T-helper 1 cell (primary cell): ENCODE measurements at regions not wholly inside any gene's neighbourhood (a gene's known extent, or its start where the extent isn't known, plus 50 kb on each side); places are given as distances from the start of the nearest gene placed in this dataset.
"Not testable (repeated sequence)": the region's sequence is repeated elsewhere in the genome, so short reads cannot be mapped to it uniquely, and the experiment has no call there.

Experiments used
- DNase-seq, 5 donors: peaks; one replicate each; pipeline ENCODE4 v3.0.0-alpha.2; 2012 to 2020

- DNase-seq: no peak
Observed at GRCh38 chr21:35275776-35276175, 226.7 kb upstream of the RUNX1 start.

- no peak for DNase-seq
Observed at GRCh38 chr21:35274923-35275322, 225.8 kb upstream of the RUNX1 start.

DNA sequence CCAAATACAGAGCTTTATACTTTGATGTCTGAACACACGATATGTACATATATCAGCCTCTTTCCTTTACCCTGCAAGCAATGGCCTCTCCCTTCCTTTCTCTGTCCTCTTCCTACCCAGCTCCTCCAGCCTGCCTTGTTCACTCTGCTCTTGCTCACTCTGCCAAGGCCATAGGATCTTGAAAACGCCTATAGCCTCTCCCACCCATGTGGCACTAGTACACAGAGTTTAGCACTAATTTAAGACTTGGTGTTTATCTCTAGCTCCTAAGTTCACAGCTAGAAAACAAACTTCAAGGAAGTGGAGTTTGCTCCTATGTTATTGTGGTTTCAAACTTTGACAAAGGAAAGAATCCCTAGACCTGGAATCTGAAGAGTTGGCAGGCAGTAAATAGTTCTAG, 225.0 kb upstream of the RUNX1 start:
- DNase-seq: no peak

DNA sequence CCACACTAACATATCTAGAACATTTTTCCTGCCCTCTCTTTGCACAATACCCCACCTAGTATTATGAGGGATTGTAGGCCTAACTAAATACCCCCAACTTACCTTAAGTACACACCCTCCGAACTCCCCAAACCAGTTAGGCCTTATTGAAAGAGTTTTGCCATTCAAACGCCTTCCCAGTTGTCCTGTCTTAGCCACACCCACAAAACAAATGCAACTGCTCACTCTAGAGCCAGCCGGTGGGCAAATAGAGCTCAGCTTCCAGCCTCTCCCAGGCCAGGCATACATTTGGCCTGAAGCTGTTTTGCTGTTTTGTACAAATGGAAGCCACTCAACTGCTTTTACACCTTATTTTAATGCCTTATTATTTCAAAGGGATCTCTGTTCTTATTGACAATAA, 224.2 kb upstream of the RUNX1 start:
- DNase-seq: no peak

DNA sequence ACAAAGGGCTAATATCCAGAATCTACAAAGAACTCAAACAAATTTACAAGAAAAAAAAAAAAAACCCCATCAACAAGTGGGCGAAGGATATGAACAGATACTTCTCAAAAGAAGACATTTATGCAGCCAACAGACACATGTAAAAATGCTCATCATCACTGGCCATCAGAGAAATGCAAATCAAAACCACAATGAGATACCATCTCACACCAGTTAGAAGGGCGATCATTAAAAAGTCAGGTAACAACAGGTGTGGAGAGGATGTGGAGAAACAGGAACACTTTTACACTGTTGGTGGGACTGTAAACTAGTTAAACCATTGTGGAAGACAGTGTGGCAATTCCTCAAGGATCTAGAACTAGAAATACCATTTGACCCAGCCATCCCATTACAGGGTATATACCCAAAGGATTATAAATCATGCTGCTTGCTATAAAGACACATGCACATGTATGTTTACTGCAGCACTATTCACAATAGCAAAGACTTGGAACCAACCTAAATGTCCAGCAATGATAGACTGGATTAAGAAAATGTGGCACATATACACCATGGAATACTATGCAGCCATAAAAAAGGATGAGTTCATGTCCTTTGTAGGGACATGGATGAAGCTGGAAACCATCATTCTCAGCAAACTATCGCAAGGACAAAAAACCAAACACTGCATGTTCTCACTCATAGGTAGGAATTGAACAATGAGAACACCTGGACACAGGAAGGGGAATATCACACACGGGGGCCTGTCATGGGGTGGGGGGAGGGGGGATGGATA, 222.4 kb upstream of the RUNX1 start:
- not testable (repeated sequence) for DNase-seq

DNA sequence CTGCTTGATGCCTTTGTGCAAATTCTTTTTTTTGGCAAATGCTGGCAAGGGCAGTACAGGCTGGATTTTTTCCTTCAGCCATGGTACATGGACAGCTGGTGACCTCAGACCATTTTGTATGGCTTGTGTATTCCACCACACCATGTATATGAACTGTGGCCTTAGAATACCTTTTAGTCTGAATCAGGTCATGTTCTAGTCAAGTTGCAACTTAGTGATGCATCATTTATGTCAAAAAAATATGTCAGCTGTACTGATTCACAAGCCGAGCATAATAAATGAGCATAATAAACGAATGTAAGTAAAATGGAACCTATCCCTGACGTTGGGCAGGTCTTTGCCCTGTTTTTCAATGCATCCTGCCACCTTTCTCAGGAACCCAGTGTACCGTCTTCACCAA, 219.7 kb upstream of the RUNX1 start:
- DNase-seq: no peak

- DNase-seq: no peak
Observed at GRCh38 chr21:35268261-35268660, 219.2 kb upstream of the RUNX1 start.

- DNase-seq: no peak
Observed at GRCh38 chr21:35266546-35266945, 217.4 kb upstream of the RUNX1 start.

DNA sequence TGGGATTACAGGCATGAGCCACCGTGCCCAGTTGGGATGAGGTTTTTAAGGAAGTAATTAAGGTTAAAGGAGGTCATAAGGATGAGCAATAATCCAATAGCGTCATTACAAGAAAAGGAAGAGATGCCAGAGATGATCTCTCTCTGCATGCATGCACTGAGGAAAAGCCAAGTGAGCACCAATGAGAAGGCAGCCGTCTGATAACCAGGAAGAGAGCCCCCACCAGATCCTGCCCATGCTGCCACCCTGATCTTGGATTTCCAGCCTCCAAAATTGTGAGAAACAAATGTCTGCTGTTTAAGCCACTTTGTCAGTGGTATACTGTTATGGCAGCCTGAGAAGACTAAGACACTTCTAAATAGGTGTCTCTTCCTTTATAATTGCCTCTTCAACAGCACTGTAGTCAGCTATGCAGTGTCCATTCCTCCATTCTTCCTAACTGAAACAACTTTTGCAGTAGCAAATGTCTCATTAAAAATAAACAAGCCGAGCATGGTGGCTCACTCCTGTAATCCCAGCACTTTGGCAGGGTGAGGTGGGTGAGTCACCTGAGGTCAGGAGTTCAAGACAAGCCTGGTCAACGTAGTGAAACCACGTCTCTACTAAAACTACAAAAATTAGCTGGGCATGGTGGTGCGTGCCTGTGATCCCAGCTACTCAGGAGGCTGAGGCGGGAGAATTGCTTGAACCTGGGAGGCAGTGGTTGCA, 216.2 kb upstream of the RUNX1 start:
- DNase-seq: no peak

DNA sequence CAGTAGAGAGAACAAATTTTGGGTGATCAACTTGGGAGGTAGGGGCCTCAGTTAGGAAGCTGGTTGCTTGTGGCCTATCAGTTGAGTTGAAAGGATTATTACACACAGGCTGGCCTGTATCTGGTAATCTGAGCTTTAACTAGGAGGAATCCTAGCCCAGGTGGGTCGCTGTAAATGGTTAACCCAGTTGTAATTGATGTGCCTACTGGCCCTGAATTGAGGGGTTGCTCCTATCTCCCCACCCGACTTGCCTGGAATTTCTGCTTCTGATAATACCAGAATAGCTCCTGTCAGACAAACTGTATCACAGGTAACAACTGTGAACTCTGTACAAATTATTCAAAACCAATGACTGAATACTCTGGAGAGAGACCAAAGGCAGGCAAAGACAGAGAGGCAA, 210.4 kb upstream of the RUNX1 start:
- DNase-seq: no peak

DNA sequence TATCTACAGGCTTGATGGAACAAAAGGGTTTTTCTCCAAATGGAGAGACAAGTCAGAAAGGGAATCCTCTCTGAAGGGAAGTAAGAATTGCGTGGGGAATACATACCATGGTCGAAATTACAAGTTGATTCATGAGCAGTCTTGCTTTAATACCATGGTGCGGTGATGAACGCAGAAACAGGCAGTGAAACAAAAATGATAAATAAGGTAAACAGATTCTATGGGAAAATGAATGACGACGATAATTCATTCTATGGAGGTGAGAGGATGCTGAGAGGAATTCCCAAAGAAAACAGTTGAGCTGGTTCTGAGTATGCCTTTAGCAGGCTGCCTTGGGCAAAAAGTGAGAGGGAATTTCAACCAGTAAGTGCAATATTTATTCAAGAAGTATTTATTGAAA, 209.4 kb upstream of the RUNX1 start:
- DNase-seq: no peak

DNA sequence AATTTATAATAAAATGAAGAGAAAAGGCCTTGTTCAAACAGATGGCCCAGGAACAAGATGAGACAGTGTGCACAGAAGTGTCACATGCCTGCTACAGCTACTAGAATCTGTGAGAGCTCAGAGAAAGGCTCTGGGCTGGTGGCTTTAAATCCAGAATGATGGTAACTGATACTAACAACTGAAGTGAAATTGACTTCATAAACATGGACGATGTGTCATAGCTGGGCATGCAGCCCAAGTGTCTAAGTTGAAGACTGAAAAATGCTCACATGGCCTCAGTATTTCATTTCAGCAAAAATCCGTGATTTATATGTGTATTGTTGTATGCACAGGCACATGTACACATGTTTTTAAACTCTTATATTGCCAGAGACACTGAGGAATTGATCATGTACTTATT, 208.3 kb upstream of the RUNX1 start:
- no peak for DNase-seq

DNA sequence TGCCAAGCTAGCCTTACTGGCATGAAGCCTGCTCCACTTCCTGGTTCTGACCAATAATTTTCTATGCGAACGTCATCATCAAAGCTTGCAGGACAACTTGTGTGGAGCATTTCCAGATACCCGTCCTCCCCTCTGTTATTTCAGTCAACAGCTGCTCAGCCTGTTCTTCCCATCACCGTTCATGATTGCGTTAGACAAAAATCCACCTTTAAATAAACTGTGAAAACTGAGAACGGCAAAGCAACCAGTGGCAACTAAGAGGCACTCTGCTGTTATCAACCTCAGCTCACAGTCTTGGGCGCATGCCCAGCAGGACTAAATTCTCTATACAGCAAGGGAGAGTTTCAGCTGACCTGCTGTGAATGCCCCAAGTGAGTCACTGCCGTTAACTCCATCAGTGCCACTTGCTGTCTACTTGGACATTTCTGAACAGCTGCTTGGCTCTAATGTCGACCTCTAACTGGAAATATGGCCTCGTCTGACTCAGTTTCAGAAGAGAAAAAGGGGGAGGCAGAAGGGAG, 207.4 kb upstream of the RUNX1 start:
- DNase-seq: no peak

DNA sequence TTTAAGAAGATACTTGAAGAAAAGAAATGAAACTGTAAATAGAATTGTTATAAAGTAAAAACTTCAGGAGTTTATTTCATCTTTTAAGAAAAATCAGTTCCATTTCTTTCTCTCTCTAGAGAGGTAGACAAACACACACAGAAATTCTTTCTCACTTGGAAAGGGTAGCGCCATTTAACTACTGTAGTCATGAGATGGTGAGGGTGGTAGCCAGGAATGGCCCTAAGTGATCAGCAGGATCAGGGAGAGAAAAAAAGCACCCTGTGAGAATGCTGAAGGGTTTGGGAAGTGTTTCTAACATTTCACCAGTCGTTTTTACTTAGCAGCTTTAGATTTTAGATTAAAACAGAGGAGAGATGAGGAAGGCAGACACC, 205.7 kb upstream of the RUNX1 start:
- no peak for DNase-seq

- no peak for DNase-seq
Observed at GRCh38 chr21:35254006-35254764, 205.1 kb upstream of the RUNX1 start.

- peak in 1 of 5 donors; percentile 60 for DNase-seq
Observed at GRCh38 chr21:35252831-35253230, 203.7 kb upstream of the RUNX1 start.

GRCh38 chr21:35249636-35250035, 200.5 kb upstream of the RUNX1 start:
- no peak for DNase-seq

DNA sequence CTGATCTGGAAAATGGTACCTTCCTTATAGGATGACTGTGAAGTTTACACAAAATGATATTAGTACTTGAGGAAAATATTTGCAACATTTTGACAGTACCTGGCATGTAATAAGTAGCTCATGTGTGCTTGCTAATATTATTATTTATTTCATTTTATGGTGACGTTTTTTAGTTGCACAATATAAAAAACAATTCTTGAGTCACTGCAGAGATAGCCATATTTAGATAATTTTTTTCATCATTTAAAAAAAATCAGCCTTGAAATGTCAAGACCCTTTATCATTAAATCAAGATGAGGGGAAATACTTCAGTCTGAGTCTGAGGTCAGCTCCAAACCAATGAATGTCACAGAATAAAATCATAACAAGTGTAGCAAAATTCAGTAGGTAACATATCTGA, 196.8 kb upstream of the RUNX1 start:
- no peak for DNase-seq

DNA sequence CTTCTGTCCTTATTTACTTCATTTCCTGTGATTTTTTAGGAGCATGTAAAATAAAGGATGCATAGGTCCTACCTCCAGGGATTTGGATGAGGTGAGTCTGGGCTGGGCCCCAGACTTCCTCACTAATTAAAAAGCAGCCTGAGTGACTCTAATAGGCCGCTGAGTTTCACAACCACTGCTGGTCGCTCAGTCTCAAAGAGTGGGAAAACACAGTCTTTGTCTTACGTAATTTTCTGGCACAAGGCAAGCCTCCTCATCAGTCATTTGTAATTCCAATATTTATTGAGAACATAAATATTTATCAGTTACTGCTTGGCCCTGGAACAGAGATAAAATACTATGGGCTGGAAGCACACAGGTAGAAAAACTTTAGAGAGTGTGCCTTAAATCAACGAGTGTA, 195.4 kb upstream of the RUNX1 start:
- no peak for DNase-seq

GRCh38 chr21:35243171-35243570, 194.1 kb upstream of the RUNX1 start:
- no peak for DNase-seq

DNA sequence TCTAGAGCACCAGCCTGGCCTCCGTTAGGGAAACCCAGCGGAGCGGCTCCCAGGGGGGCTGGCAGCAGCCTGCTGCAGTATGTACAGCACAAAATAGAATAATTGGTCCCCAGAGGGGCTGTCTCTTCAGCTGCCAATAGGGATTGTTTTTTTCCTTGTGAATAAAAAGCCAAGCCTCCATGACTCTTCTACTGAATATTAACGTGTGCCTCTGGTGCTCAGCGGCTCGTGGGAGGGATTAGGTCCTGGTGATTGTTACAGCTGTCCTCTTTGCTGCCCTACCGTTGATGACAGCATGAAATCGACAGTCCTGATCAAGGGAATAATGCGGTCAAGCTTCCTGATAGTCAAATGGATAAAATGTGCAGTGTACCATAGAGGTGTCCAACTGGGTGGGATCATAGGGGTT, 190.7 kb upstream of the RUNX1 start:
- no peak for DNase-seq

GRCh38 chr21:35238119-35238518, 189.0 kb upstream of the RUNX1 start:
- DNase-seq: no peak

- no peak for DNase-seq
Observed at GRCh38 chr21:35237287-35237686, 188.2 kb upstream of the RUNX1 start.

DNA sequence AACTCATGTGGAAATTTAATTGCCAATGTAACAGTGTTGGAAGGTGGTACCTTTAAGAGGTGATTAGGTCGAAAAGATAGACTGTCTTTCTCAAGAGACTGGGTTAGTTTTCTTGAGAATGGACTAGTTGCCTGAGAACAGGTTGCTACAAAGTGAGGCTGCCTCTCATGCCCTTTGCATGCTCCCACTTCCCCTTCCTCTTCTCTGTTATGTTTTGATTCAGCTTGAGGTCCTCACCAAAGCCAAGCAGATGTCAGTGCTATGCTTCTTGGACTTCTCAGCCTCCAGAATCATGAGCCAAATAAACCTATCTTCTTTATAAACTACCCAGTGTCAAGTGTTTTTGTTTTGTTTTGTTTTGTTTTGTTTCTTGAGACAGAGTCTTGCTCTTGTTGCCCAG, 187.0 kb upstream of the RUNX1 start:
- peak in 1 of 5 donors; percentile 44 for DNase-seq
